K562 (cell line): ENCODE measurements at regions not wholly inside any gene's neighbourhood (a gene's known extent, or its start where the extent isn't known, plus 50 kb on each side); places are given as distances from the start of the nearest gene placed in this dataset.

Experiments
- ARHGAP35 ChIP-seq: fragments of 450-650 bp; IDR thresholded peaks from 2 replicates; pipeline ENCODE4 v1.6.1; 2018; ENCODE audit not compliant: partially characterized antibody
- SP1 ChIP-seq: sonication (generic); formaldehyde crosslinking; IDR thresholded peaks from 2 replicates; pipeline ENCODE4 v1.8.1; 2022; ENCODE audit warnings: mild to moderate bottlenecking, missing genetic modification reagents
- SPI1 ChIP-seq: IDR thresholded peaks from 2 replicates; pipeline ENCODE4 v1.6.1; 2011; ENCODE audit warnings: low read depth, low read length, control low read depth, borderline replicate concordance
- SRF ChIP-seq, 2 experiments: fragments of 250-450, 450-650 bp in 1 of 2; sonication (Bioruptor Pico) in 1 of 2; sonication (generic) in 1 of 2; formaldehyde crosslinking; IDR thresholded peaks; 2 replicates each; pipeline versions ENCODE4 v1.5.0 to v1.5.1; 2020 to 2022; ENCODE audit warnings: mild to moderate bottlenecking in 1 of 2, missing genetic modification reagents in 1 of 2
- THRAP3 ChIP-seq: fragments of 450-650 bp; IDR thresholded peaks from 2 replicates; pipeline ENCODE4 v1.6.1; 2016; ENCODE audit warnings: mild to moderate bottlenecking, inconsistent platforms, borderline replicate concordance
- TF ChIP-seq, protein P1 (sequence below): sonication (generic); formaldehyde crosslinking; IDR thresholded peaks from 2 replicates; pipeline ENCODE4 v1.8.0; 2022; ENCODE audit warnings: mild to moderate bottlenecking, missing genetic modification reagents
- TF ChIP-seq, protein P2 (sequence below): fragments of 450-650 bp; IDR thresholded peaks from one replicate; pipeline ENCODE4 v1.6.1; 2018; ENCODE audit warnings: mild to moderate bottlenecking, moderate library complexity; ENCODE audit not compliant: partially characterized antibody
- TF ChIP-seq, protein P3 (sequence below), 3 experiments: IDR thresholded peaks in 2 of 3; conservative IDR thresholded peaks in 1 of 3; 2 replicates each; pipeline ENCODE4 v1.5.1; 2011 to 2012; ENCODE audit warnings: low read length in 3 of 3, mild to moderate bottlenecking in 3 of 3, control low read depth in 2 of 3, improper control_type of control experiment in 1 of 3, inconsistent platforms in 1 of 3, low read depth in 1 of 3, mixed read lengths in 1 of 3, moderate library complexity in 1 of 3; ENCODE audit not compliant: insufficient read depth in 2 of 3
- TF ChIP-seq, protein P4 (sequence below): sonication (generic); formaldehyde crosslinking; IDR thresholded peaks from 2 replicates; pipeline ENCODE4 v1.5.0; 2020; ENCODE audit warnings: missing genetic modification reagents
- TF ChIP-seq, protein P5 (sequence below): fragments of 450-650 bp; formaldehyde crosslinking; IDR thresholded peaks from 2 replicates; pipeline ENCODE4 v1.4.0; 2022; ENCODE audit warnings: missing genetic modification characterization

DNA sequence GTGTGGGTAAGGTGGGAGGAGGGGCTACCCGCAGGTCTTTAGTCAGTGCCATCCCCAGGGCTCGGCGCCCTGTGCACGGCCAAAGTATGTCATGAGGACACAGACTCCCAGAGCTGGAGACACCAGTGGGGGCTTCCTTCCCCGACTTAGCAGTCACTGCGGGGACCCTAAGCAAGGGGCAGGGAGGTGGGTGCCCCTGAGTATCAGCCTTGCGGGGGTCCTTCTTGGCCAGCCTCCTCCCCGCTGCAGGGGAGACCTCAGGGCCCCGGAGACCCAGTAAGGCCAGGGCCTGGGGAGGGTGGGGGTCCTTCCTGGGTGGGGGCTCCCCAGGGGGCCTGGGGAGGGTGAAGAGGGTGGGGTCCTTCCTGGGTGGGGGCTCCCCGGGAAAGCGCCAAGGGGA lies 673.8 kb downstream of the BRD1 start:
- no peak for TF ChIP-seq SP1 (CRISPR knock-in tag)
- TF ChIP-seq, protein P1, sequence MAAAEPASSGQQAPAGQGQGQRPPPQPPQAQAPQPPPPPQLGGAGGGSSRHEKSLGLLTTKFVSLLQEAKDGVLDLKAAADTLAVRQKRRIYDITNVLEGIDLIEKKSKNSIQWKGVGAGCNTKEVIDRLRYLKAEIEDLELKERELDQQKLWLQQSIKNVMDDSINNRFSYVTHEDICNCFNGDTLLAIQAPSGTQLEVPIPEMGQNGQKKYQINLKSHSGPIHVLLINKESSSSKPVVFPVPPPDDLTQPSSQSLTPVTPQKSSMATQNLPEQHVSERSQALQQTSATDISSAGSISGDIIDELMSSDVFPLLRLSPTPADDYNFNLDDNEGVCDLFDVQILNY (CRISPR knock-in tag) = no peak
- TF ChIP-seq, protein P2, sequence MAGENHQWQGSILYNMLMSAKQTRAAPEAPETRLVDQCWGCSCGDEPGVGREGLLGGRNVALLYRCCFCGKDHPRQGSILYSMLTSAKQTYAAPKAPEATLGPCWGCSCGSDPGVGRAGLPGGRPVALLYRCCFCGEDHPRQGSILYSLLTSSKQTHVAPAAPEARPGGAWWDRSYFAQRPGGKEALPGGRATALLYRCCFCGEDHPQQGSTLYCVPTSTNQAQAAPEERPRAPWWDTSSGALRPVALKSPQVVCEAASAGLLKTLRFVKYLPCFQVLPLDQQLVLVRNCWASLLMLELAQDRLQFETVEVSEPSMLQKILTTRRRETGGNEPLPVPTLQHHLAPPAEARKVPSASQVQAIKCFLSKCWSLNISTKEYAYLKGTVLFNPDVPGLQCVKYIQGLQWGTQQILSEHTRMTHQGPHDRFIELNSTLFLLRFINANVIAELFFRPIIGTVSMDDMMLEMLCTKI = no peak
- no peak for TF ChIP-seq SPI1
- no peak for TF ChIP-seq ARHGAP35
- TF ChIP-seq, protein P3, sequence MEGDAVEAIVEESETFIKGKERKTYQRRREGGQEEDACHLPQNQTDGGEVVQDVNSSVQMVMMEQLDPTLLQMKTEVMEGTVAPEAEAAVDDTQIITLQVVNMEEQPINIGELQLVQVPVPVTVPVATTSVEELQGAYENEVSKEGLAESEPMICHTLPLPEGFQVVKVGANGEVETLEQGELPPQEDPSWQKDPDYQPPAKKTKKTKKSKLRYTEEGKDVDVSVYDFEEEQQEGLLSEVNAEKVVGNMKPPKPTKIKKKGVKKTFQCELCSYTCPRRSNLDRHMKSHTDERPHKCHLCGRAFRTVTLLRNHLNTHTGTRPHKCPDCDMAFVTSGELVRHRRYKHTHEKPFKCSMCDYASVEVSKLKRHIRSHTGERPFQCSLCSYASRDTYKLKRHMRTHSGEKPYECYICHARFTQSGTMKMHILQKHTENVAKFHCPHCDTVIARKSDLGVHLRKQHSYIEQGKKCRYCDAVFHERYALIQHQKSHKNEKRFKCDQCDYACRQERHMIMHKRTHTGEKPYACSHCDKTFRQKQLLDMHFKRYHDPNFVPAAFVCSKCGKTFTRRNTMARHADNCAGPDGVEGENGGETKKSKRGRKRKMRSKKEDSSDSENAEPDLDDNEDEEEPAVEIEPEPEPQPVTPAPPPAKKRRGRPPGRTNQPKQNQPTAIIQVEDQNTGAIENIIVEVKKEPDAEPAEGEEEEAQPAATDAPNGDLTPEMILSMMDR (IDR thresholded peaks at IDR 0.05 in 2 of 3, conservative IDR thresholded peaks at IDR 0.05 in 1 of 3; ENCODE audit: insufficient read depth in 2 of 3, low read depth in 1 of 3, low read length in 3 of 3) = no peak
- TF ChIP-seq, protein P4, sequence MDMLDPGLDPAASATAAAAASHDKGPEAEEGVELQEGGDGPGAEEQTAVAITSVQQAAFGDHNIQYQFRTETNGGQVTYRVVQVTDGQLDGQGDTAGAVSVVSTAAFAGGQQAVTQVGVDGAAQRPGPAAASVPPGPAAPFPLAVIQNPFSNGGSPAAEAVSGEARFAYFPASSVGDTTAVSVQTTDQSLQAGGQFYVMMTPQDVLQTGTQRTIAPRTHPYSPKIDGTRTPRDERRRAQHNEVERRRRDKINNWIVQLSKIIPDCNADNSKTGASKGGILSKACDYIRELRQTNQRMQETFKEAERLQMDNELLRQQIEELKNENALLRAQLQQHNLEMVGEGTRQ = no peak
- no peak for TF ChIP-seq THRAP3
- no peak for TF ChIP-seq SRF (CRISPR knock-in tag; IDR thresholded peaks at IDR 0.05)
- TF ChIP-seq, protein P5, sequence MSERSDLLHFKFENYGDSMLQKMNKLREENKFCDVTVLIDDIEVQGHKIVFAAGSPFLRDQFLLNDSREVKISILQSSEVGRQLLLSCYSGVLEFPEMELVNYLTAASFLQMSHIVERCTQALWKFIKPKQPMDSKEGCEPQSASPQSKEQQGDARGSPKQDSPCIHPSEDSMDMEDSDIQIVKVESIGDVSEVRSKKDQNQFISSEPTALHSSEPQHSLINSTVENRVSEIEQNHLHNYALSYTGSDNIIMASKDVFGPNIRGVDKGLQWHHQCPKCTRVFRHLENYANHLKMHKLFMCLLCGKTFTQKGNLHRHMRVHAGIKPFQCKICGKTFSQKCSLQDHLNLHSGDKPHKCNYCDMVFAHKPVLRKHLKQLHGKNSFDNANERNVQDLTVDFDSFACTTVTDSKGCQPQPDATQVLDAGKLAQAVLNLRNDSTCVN (CRISPR knock-in tag) = no peak
